ENCODE measurements at regions not wholly inside any gene's neighbourhood (a gene's known extent, or its start where the extent isn't known, plus 50 kb on each side); places are given as distances from the start of the nearest gene placed in this dataset.

GRCh38 chr11:116631201-116631600, 141.6 kb downstream of the BUD13 start:
- no peak for TF ChIP-seq CTCF (IDR thresholded peaks at IDR 0.05; ENCODE audit: borderline replicate concordance, insufficient read depth, low read depth, low read length)
- no peak overlapping the region for H3K4me3 ChIP-seq (ENCODE audit: low read depth, low read length)

GRCh38 chr11:116618461-116618860, 154.3 kb downstream of the BUD13 start:
- H3K4me3 ChIP-seq (ENCODE audit: low read depth, low read length), result no peak overlapping the region
- TF ChIP-seq CTCF (IDR thresholded peaks at IDR 0.05; ENCODE audit: borderline replicate concordance, insufficient read depth, low read depth, low read length), result no peak

- H3K4me3 ChIP-seq (ENCODE audit: low read depth, low read length), result no peak overlapping the region
- TF ChIP-seq CTCF (IDR thresholded peaks at IDR 0.05; ENCODE audit: borderline replicate concordance, insufficient read depth, low read depth, low read length), result no peak
Measured at GRCh38 chr11:116615211-116615865, 157.4 kb downstream of the BUD13 start.

GRCh38 chr11:116614306-116615210, 158.2 kb downstream of the BUD13 start:
- no peak for TF ChIP-seq CTCF (IDR thresholded peaks at IDR 0.05; ENCODE audit: borderline replicate concordance, insufficient read depth, low read depth, low read length)
- no peak overlapping the region for H3K4me3 ChIP-seq (ENCODE audit: low read depth, low read length)

GRCh38 chr11:116613206-116613875, 159.4 kb downstream of the BUD13 start:
- no peak overlapping the region for H3K4me3 ChIP-seq (ENCODE audit: low read depth, low read length)
- TF ChIP-seq CTCF (IDR thresholded peaks at IDR 0.05; ENCODE audit: borderline replicate concordance, insufficient read depth, low read depth, low read length), result no peak

GRCh38 chr11:116611998-116612620, 160.7 kb downstream of the BUD13 start:
- no peak for TF ChIP-seq CTCF (IDR thresholded peaks at IDR 0.05; ENCODE audit: borderline replicate concordance, insufficient read depth, low read depth, low read length)
- H3K4me3 ChIP-seq (ENCODE audit: low read depth, low read length), result no peak overlapping the region

All from GM12875 (cell line).